ENCODE measurements at regions not wholly inside any gene's neighbourhood (a gene's known extent, or its start where the extent isn't known, plus 50 kb on each side); places are given as distances from the start of the nearest gene placed in this dataset.

DNA sequence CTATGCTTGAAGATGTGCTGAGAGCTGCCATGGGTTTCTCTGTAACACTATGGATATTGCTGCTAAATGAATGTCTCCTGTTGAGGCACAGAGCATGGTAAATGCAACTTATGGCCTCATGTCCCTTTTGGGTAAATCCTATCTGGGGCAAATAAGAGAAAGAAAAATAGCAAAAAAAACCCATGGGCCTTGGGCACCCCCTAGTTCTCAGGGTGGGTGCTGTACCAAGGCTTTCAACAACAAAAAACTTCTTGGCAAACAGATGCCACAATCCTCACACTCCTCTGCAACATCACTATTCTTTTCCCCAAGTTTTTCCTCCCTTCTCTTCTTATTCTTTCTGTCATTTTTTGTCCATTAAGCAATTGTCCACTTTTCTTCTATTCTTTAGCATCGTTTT lies 340.1 kb upstream of the ROBO2 start:
- Histone ChIP-seq H2AFZ (replicated peaks) (peak overlapping the region; percentile 69), H3K4me1 (peaks cover 12% of the 10 kb centered on the region), H3K9me3 (ENCODE audit: low read depth) (no peaks in the 10 kb centered on the region), H3K27ac (no peak overlapping the region), H3K27me3 (no peaks in the 10 kb centered on the region), H4K20me1 (ENCODE audit: low read depth) (no peaks in the 10 kb centered on the region), H3K4me3 (no peak overlapping the region), H3K4me2 (peak overlapping the region; percentile 36), H3F3A (ENCODE audit: low read depth) (no peaks in the 10 kb centered on the region), H3K9ac (no peak overlapping the region), H3K79me2 (ENCODE audit: low read depth) (no peaks in the 10 kb centered on the region), H3K36me3 (no peaks in the 10 kb centered on the region)
- Mint-ChIP-seq H3K4me1 (no peaks in the 10 kb centered on the region), H3K27me3 (ENCODE audit: insufficient read depth, low read depth) (no peaks in the 10 kb centered on the region), H3K9me3 (no peaks in the 10 kb centered on the region), H3K27ac (no peak overlapping the region), H3K4me3 (no peak overlapping the region), H3K36me3 (no peaks in the 10 kb centered on the region)
- TF ChIP-seq EZH2phosphoT487 (IDR thresholded peaks at IDR 0.05) (no peak), EZH2 (IDR thresholded peaks at IDR 0.05) (no peak), CTCF (IDR thresholded peaks at IDR 0.05) (no peak)
- DNase-seq (ENCODE audit: low spot score), result no peak

- H3K9me3 ChIP-seq (ENCODE audit: low read depth), result no peaks in the 10 kb centered on the region
- H3K4me1 ChIP-seq, result peaks cover 12% of the 10 kb centered on the region
- no peak overlapping the region for H3K4me2 ChIP-seq
- no peak overlapping the region for H2AFZ ChIP-seq (replicated peaks)
- no peaks in the 10 kb centered on the region for H3K27me3 Mint-ChIP-seq (ENCODE audit: insufficient read depth, low read depth)
- no peaks in the 10 kb centered on the region for H3K79me2 ChIP-seq (ENCODE audit: low read depth)
- H3K36me3 ChIP-seq, result no peaks in the 10 kb centered on the region
- H3K9ac ChIP-seq, result no peak overlapping the region
- no peak for DNase-seq (ENCODE audit: low spot score)
- no peaks in the 10 kb centered on the region for H3K36me3 Mint-ChIP-seq
- no peak overlapping the region for H3K27ac Mint-ChIP-seq
- H4K20me1 ChIP-seq (ENCODE audit: low read depth), result no peaks in the 10 kb centered on the region
- H3K4me1 Mint-ChIP-seq, result no peaks in the 10 kb centered on the region
- no peak overlapping the region for H3K4me3 ChIP-seq
- H3K9me3 Mint-ChIP-seq, result no peaks in the 10 kb centered on the region
- H3K4me3 Mint-ChIP-seq, result no peak overlapping the region
- TF ChIP-seq EZH2 (IDR thresholded peaks at IDR 0.05), result no peak
- no peak for TF ChIP-seq CTCF (IDR thresholded peaks at IDR 0.05)
- TF ChIP-seq EZH2phosphoT487 (IDR thresholded peaks at IDR 0.05), result no peak
- H3K27me3 ChIP-seq, result no peaks in the 10 kb centered on the region
- no peaks in the 10 kb centered on the region for H3F3A ChIP-seq (ENCODE audit: low read depth)
- no peak overlapping the region for H3K27ac ChIP-seq
Observed at GRCh38 chr3:76700323-76700722, 339.6 kb upstream of the ROBO2 start.

DNA sequence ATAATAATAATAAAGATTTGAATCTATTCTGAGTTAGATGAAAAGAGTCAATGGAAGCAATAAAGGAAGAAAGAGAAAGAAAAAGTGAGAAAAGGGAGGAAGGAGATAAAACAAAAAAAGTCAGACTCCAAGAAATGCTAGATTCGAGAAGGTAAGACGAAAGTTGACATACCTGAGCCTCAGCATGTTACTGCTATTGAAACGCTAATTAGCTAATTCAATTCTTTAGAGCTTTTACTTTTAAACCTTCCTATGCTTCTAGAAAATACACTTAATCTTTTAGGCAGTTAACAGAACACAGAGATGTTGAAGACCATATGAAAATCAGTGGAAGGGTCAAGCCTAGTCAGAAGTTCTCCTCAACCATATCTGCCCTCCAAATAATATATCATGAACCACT lies 337.2 kb upstream of the ROBO2 start:
- Mint-ChIP-seq H3K9me3 (no peaks in the 10 kb centered on the region), H3K36me3 (no peaks in the 10 kb centered on the region), H3K4me1 (no peaks in the 10 kb centered on the region), H3K4me3 (no peak overlapping the region), H3K27ac (no peak overlapping the region), H3K27me3 (ENCODE audit: insufficient read depth, low read depth) (no peaks in the 10 kb centered on the region)
- Histone ChIP-seq H4K20me1 (ENCODE audit: low read depth) (no peaks in the 10 kb centered on the region), H3K27me3 (no peaks in the 10 kb centered on the region), H3K9me3 (ENCODE audit: low read depth) (no peaks in the 10 kb centered on the region), H3K4me3 (no peak overlapping the region), H3K9ac (no peak overlapping the region), H2AFZ (replicated peaks) (no peak overlapping the region), H3K4me2 (no peak overlapping the region), H3K27ac (no peak overlapping the region), H3K4me1 (peaks cover 12% of the 10 kb centered on the region), H3K36me3 (no peaks in the 10 kb centered on the region), H3F3A (ENCODE audit: low read depth) (no peaks in the 10 kb centered on the region), H3K79me2 (ENCODE audit: low read depth) (no peaks in the 10 kb centered on the region)
- TF ChIP-seq CTCF (IDR thresholded peaks at IDR 0.05) (no peak), EZH2phosphoT487 (IDR thresholded peaks at IDR 0.05) (no peak), EZH2 (IDR thresholded peaks at IDR 0.05) (no peak)
- no peak for DNase-seq (ENCODE audit: low spot score)

DNA sequence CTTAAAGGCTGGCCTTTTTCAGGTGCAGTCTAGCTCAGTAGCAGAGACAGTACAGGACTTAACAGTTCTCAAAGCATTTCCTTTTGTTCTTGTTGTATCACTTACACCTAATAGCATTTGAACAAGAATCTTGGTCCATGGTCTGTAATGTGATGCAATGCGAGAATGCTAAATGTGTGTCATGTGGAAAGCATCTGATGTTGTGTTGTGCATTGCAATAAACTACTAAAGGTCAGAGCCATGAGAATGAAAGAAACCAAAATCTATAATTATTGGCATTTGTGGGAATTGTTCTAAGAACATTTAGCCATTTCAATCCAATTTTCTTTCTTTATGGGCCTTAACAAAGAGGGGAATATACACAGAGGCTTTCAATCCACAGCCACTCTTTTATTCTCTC lies 324.5 kb upstream of the ROBO2 start:
- H3K9ac ChIP-seq, result no peak overlapping the region
- H3K4me3 ChIP-seq, result no peak overlapping the region
- no peak overlapping the region for H2AFZ ChIP-seq (replicated peaks)
- H3K79me2 ChIP-seq (ENCODE audit: low read depth), result no peaks in the 10 kb centered on the region
- no peaks in the 10 kb centered on the region for H3F3A ChIP-seq (ENCODE audit: low read depth)
- H4K20me1 ChIP-seq (ENCODE audit: low read depth), result no peaks in the 10 kb centered on the region
- no peaks in the 10 kb centered on the region for H3K27me3 Mint-ChIP-seq (ENCODE audit: insufficient read depth, low read depth)
- no peaks in the 10 kb centered on the region for H3K27me3 ChIP-seq
- H3K36me3 ChIP-seq, result no peaks in the 10 kb centered on the region
- H3K27ac Mint-ChIP-seq, result no peak overlapping the region
- H3K4me1 Mint-ChIP-seq, result no peaks in the 10 kb centered on the region
- H3K36me3 Mint-ChIP-seq, result no peaks in the 10 kb centered on the region
- H3K4me3 Mint-ChIP-seq, result no peak overlapping the region
- H3K9me3 Mint-ChIP-seq, result no peaks in the 10 kb centered on the region
- no peaks in the 10 kb centered on the region for H3K4me1 ChIP-seq
- no peak overlapping the region for H3K27ac ChIP-seq
- H3K4me2 ChIP-seq, result no peak overlapping the region
- TF ChIP-seq CTCF (IDR thresholded peaks at IDR 0.05) (no peak), EZH2phosphoT487 (IDR thresholded peaks at IDR 0.05) (no peak), EZH2 (IDR thresholded peaks at IDR 0.05) (no peak)
- H3K9me3 ChIP-seq (ENCODE audit: low read depth), result no peaks in the 10 kb centered on the region
- DNase-seq (ENCODE audit: low spot score), result peak; percentile 14
